ENCODE measurements at regions not wholly inside any gene's neighbourhood (a gene's known extent, or its start where the extent isn't known, plus 50 kb on each side); places are given as distances from the start of the nearest gene placed in this dataset.

- DNase-seq (ENCODE audit: low spot score) = no peak
These were observed 231.2 kb upstream of the TPRG1 start for GRCh38 chr3:188940573-188940932.

GRCh38 chr3:188941103-188941502 is 230.7 kb upstream of the TPRG1 start:
- no peak for DNase-seq (ENCODE audit: low spot score)

GRCh38 chr3:188942191-188942590 is 229.6 kb upstream of the TPRG1 start:
- DNase-seq (ENCODE audit: low spot score) = no peak

GRCh38 chr3:188943591-188943990 is 228.2 kb upstream of the TPRG1 start:
- DNase-seq (ENCODE audit: low spot score) = no peak

- DNase-seq (ENCODE audit: low spot score) = no peak
These were observed 227.7 kb upstream of the TPRG1 start for GRCh38 chr3:188944108-188944507.

- no peak for DNase-seq (ENCODE audit: low spot score)
These were observed 225.2 kb upstream of the TPRG1 start for GRCh38 chr3:188946351-188947240.

- peak; percentile 80 for DNase-seq (ENCODE audit: low spot score)
These were observed 224.1 kb upstream of the TPRG1 start for GRCh38 chr3:188947401-188948280.

- DNase-seq (ENCODE audit: low spot score) = peak; percentile 52
These were observed 223.3 kb upstream of the TPRG1 start for GRCh38 chr3:188948281-188948996.

- DNase-seq (ENCODE audit: low spot score) = no peak
These were observed 222.8 kb upstream of the TPRG1 start for GRCh38 chr3:188948997-188949389.

GRCh38 chr3:188949456-188949855 is 222.3 kb upstream of the TPRG1 start:
- no peak for DNase-seq (ENCODE audit: low spot score)

- no peak for DNase-seq (ENCODE audit: low spot score)
These were observed 221.8 kb upstream of the TPRG1 start for GRCh38 chr3:188949996-188950395.

- DNase-seq (ENCODE audit: low spot score) = peak; percentile 78
These were observed 220.8 kb upstream of the TPRG1 start for GRCh38 chr3:188950832-188951489.

GRCh38 chr3:188951734-188952133 is 220.0 kb upstream of the TPRG1 start:
- DNase-seq (ENCODE audit: low spot score) = no peak

- peak; percentile 81 for DNase-seq (ENCODE audit: low spot score)
These were observed 217.1 kb upstream of the TPRG1 start for GRCh38 chr3:188954590-188955208.

GRCh38 chr3:188955919-188956318 is 215.9 kb upstream of the TPRG1 start:
- no peak for DNase-seq (ENCODE audit: low spot score)

- peak; percentile 30 for DNase-seq (ENCODE audit: low spot score)
These were observed 214.8 kb upstream of the TPRG1 start for GRCh38 chr3:188956839-188957489.

GRCh38 chr3:188959013-188959412 is 212.8 kb upstream of the TPRG1 start:
- DNase-seq (ENCODE audit: low spot score) = no peak

GRCh38 chr3:188962253-188963247 is 209.2 kb upstream of the TPRG1 start:
- no peak for DNase-seq (ENCODE audit: low spot score)

- DNase-seq (ENCODE audit: low spot score) = no peak
These were observed 206.8 kb upstream of the TPRG1 start for GRCh38 chr3:188964957-188965356.

GRCh38 chr3:188972310-188972709 is 199.5 kb upstream of the TPRG1 start:
- DNase-seq (ENCODE audit: low spot score) = no peak

All from AG08396 (cell line).